Neuronal stem cell (in vitro differentiated cells): ENCODE measurements at regions not wholly inside any gene's neighbourhood (a gene's known extent, or its start where the extent isn't known, plus 50 kb on each side); places are given as distances from the start of the nearest gene placed in this dataset.

Source experiments
- DNase-seq: peaks from one replicate; pipeline ENCODE4 v3.0.0-alpha.2; 2013; ENCODE audit warnings: low spot score
- H2AFZ ChIP-seq: one replicate; pipeline ENCODE4 v1.6.1; 2013; ENCODE audit warnings: mild to moderate bottlenecking, low read length, inconsistent platforms
- H2AK5ac ChIP-seq: 2 replicates; pipeline ENCODE4 v1.6.1; 2013; ENCODE audit warnings: low read depth, mild to moderate bottlenecking, inconsistent platforms, low read length, moderate library complexity, mixed read lengths
- H2BK120ac ChIP-seq: 2 replicates; pipeline ENCODE4 v1.6.1; 2013; ENCODE audit warnings: low read depth, mild to moderate bottlenecking, inconsistent platforms, low read length, moderate library complexity, mixed read lengths
- H2BK12ac ChIP-seq: one replicate; pipeline ENCODE4 v1.6.1; 2013; ENCODE audit warnings: low read length, inconsistent platforms
- H2BK15ac ChIP-seq: 2 replicates; pipeline ENCODE4 v1.6.1; 2013; ENCODE audit warnings: mild to moderate bottlenecking, low read length, inconsistent platforms, mixed read lengths
- H2BK5ac ChIP-seq: one replicate; pipeline ENCODE4 v1.6.1; 2013; ENCODE audit warnings: inconsistent platforms, mild to moderate bottlenecking, low read length, moderate library complexity
- H3K14ac ChIP-seq: one replicate; pipeline ENCODE4 v1.6.1; 2013; ENCODE audit warnings: low read length, inconsistent platforms
- H3K18ac ChIP-seq: 2 replicates; pipeline ENCODE4 v1.6.1; 2013; ENCODE audit warnings: low read length, inconsistent platforms
- H3K23ac ChIP-seq: 2 replicates; pipeline ENCODE4 v1.6.1; 2013; ENCODE audit warnings: low read depth, mild to moderate bottlenecking, mixed read lengths, low read length, inconsistent platforms; ENCODE audit not compliant: poor library complexity
- H3K27ac ChIP-seq: replicated peaks from 3 replicates; pipeline ENCODE4 v1.5.1; 2013; ENCODE audit warnings: low read length, inconsistent platforms
- H3K27me3 ChIP-seq, 3 experiments: 2 replicates each; pipeline ENCODE4 v1.6.1; 2013; ENCODE audit warnings: low read length in 3 of 3, mild to moderate bottlenecking in 2 of 3, inconsistent platforms in 1 of 3, low read depth in 1 of 3, mixed read lengths in 1 of 3, moderate library complexity in 1 of 3; ENCODE audit not compliant: control insufficient read depth in 3 of 3, insufficient read depth in 3 of 3
- H3K36me3 ChIP-seq, 2 donors: replicated peaks in 1 of 2; 2 replicates each; pipeline ENCODE4 v1.6.1; 2013; ENCODE audit warnings: low read length in 2 of 2; ENCODE audit not compliant: control insufficient read depth in 2 of 2, insufficient read depth in 2 of 2
- H3K4ac ChIP-seq: 2 replicates; pipeline ENCODE4 v1.6.1; 2013; ENCODE audit warnings: inconsistent platforms, mild to moderate bottlenecking, low read length, moderate library complexity
- H3K4me1 ChIP-seq, 2 donors: 1 replicate in 1 of 2; 2 replicates in 1 of 2; pipeline ENCODE4 v1.6.1; 2013; ENCODE audit warnings: low read length in 2 of 2, low read depth in 1 of 2; ENCODE audit not compliant: control insufficient read depth in 2 of 2, insufficient read depth in 1 of 2
- H3K4me2 ChIP-seq: one replicate; pipeline ENCODE4 v1.6.1; 2013; ENCODE audit warnings: mild to moderate bottlenecking, low read length, inconsistent platforms; ENCODE audit not compliant: insufficient read depth, poor library complexity, severe bottlenecking
- H3K4me3 ChIP-seq, 2 donors: 2 replicates each; pipeline ENCODE4 v1.5.1; 2013; ENCODE audit warnings: low read length in 2 of 2, mild to moderate bottlenecking in 2 of 2, inconsistent platforms in 1 of 2, moderate library complexity in 1 of 2
- H3K79me1 ChIP-seq: one replicate; pipeline ENCODE4 v1.6.1; 2013; ENCODE audit warnings: low read depth, mild to moderate bottlenecking, inconsistent platforms, low read length, moderate library complexity
- H3K9ac ChIP-seq: one replicate; pipeline ENCODE4 v1.6.1; 2013; ENCODE audit warnings: mild to moderate bottlenecking, low read depth, low read length, inconsistent platforms; ENCODE audit not compliant: poor library complexity
- H3K9me3 ChIP-seq, 2 donors: replicated peaks in 1 of 2; 2 replicates each; pipeline versions ENCODE3 to v1.6.1; 2013; ENCODE audit warnings: low read length in 2 of 2, mild to moderate bottlenecking in 2 of 2, inconsistent platforms in 1 of 2, low read depth in 1 of 2, mixed read lengths in 1 of 2, moderate library complexity in 1 of 2; ENCODE audit not compliant: control insufficient read depth in 2 of 2, insufficient read depth in 1 of 2
- H4K8ac ChIP-seq: one replicate; pipeline ENCODE4 v1.6.1; 2013; ENCODE audit warnings: low read depth, mild to moderate bottlenecking, inconsistent platforms, low read length, moderate library complexity
- H4K91ac ChIP-seq: one replicate; pipeline ENCODE4 v1.6.1; 2013; ENCODE audit warnings: low read length, low read depth, mild to moderate bottlenecking, inconsistent platforms; ENCODE audit not compliant: poor library complexity
- WGBS, 2 donors: extraction: QIAGEN DNeasy Blood & Tissue Kit; methylation state at CpG; one replicate each; pipeline ENCODE4 v1.1.7; 2013; ENCODE audit warnings: missing lambda C conversion rate in 2 of 2, mixed read lengths in 1 of 2; ENCODE audit not compliant: insufficient read length in 2 of 2, insufficient replicate concordance in 1 of 2; ENCODE audit errors: extremely low coverage in 2 of 2; 5-methylcytosine and 5-hydroxymethylcytosine counted together

DNA sequence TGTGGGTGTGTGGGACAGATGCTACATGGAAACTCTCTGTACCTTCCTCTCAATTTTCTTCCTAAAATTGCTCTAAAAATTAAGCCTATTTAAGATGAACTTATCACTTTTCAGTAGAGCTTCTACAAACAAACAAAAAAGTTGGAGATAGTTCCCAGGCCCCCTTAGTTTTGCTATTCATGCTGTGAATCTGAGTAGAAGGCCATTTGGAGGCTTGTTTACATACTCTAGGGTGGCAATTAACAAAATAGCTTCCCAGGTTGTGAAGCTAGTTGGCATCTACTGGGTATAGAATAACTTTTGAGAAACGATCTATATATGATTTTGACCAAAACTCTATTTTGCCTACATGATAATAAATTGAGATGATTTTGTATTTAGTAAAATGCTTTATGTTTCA lies 541.4 kb upstream of the B3GALT2 start:
- Histone ChIP-seq H3K79me1 (no peaks in the 10 kb centered on the region), H2BK5ac (no peak overlapping the region), H3K27ac (no peak overlapping the region), H2AFZ (no peak overlapping the region), H4K8ac (no peak overlapping the region), H3K4me3 (no peak overlapping the region), H4K91ac (no peak overlapping the region), H3K23ac (no peak overlapping the region), H2BK15ac (no peak overlapping the region), H3K4me1 (no peaks in the 10 kb centered on the region), H2AK5ac (no peak overlapping the region), H3K9me3 (peaks cover 0 to 2% of the 10 kb centered on the region in 2 donors), H3K4me2 (no peak overlapping the region), H3K4ac (no peak overlapping the region), H3K14ac (no peak overlapping the region), H2BK120ac (no peak overlapping the region), H3K36me3 (no peaks in the 10 kb centered on the region), H3K9ac (no peak overlapping the region), H3K27me3 (no peaks in the 10 kb centered on the region), H3K18ac (no peak overlapping the region), H2BK12ac (no peak overlapping the region)
- WGBS, 2 donors, result no CpG with 5 or more reads among the region's 1 CpG
- no peak for DNase-seq

DNA sequence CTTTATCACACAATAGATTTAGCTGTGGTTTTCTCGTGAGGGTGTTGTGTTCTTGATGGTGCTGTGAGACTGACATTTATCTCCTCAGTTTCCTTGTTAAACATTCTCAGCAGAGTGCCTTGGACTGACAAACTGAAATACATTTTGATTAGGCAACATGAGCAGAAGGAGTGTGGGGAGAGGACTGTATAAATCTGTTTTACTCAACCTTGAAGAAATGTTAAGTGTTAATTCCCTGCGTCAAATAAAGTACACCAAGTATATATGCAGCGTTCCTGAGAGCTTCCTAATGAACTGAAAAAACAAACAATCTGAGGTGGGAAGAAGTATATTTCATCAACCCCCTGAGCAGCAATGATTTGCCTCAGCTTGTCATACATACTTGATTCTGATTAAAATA lies 540.3 kb upstream of the B3GALT2 start:
- H2AFZ ChIP-seq, result no peak overlapping the region
- no peak overlapping the region for H4K8ac ChIP-seq
- H2BK12ac ChIP-seq, result no peak overlapping the region
- H3K23ac ChIP-seq, result no peak overlapping the region
- no peak overlapping the region for H2AK5ac ChIP-seq
- H2BK120ac ChIP-seq, result no peak overlapping the region
- H3K36me3 ChIP-seq, result no peaks in the 10 kb centered on the region
- H3K18ac ChIP-seq, result no peak overlapping the region
- no peak overlapping the region for H3K9ac ChIP-seq
- no peak overlapping the region for H2BK15ac ChIP-seq
- H3K14ac ChIP-seq, result no peak overlapping the region
- H2BK5ac ChIP-seq, result no peak overlapping the region
- H3K4me1 ChIP-seq, result no peaks in the 10 kb centered on the region
- H3K27ac ChIP-seq, result no peak overlapping the region
- no peaks in the 10 kb centered on the region for H3K79me1 ChIP-seq
- no peak for DNase-seq
- WGBS, 2 donors, result no CpG with 5 or more reads among the region's 3 CpGs
- no peaks in the 10 kb centered on the region for H3K27me3 ChIP-seq
- H3K4me2 ChIP-seq, result no peak overlapping the region
- no peak overlapping the region for H3K4ac ChIP-seq
- H4K91ac ChIP-seq, result no peak overlapping the region
- no peak overlapping the region for H3K4me3 ChIP-seq
- peaks cover 0 to under 1% of the 10 kb centered on the region in 2 donors for H3K9me3 ChIP-seq

DNA sequence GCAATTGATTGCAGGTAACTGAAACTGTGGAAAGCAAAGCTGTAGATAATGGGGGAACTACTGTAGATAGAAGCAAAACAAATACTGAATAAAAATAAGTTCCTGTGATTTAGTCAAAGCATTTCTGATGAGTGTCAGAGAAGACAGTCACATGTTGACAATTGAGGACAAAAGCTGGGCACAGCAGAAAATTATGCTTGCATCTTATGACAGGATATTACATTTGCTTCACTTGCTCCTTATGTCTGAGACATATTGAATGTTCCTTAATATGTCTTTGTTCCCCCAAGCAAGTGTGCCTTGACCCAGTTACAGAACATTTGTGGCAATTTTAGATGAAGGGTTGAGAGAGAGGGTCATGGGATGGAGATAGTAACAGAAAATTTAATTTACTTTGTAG lies 526.0 kb upstream of the B3GALT2 start:
- Histone ChIP-seq H2BK120ac (no peak overlapping the region), H3K9ac (no peak overlapping the region), H3K4me1 (no peaks in the 10 kb centered on the region), H3K79me1 (no peaks in the 10 kb centered on the region), H3K14ac (no peak overlapping the region), H4K8ac (no peak overlapping the region), H3K27ac (no peak overlapping the region), H2BK15ac (no peak overlapping the region), H2AK5ac (no peak overlapping the region), H3K4me2 (no peak overlapping the region), H2BK5ac (no peak overlapping the region), H3K18ac (no peak overlapping the region), H3K4ac (no peak overlapping the region), H3K4me3 (no peak overlapping the region), H3K27me3 (no peaks in the 10 kb centered on the region), H2AFZ (no peak overlapping the region), H2BK12ac (no peak overlapping the region), H3K9me3 (peaks cover 0 to 2% of the 10 kb centered on the region in 2 donors), H4K91ac (no peak overlapping the region), H3K23ac (no peak overlapping the region), H3K36me3 (no peaks in the 10 kb centered on the region)
- DNase-seq, result no peak

DNA sequence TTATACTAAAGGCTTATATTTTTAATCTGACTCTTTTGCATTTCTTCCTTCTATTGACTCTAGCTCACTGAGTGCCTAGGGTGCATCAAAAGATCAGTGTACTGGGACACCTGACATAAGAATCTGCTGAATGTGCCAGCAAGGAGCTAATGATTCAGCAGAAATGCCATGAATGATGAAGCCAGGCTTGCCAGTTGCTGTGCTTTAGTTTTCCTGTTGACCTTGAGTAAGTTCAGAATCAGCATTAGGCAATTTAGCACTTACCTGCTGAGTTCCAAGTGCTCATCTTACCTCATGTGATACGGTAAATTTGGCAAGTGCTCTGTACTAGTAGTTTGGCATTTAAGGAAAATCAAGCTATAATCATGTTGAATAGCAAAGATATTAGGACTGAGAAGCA lies 523.2 kb upstream of the B3GALT2 start:
- DNase-seq, result no peak
- Histone ChIP-seq H2BK15ac (no peak overlapping the region), H4K91ac (no peak overlapping the region), H3K9me3 (peaks cover 0 to 4% of the 10 kb centered on the region in 2 donors), H3K4me1 (no peaks in the 10 kb centered on the region), H3K27me3 (peaks cover 0 to 2% (median 0%) of the 10 kb centered on the region in 3 experiments), H3K27ac (no peak overlapping the region), H3K9ac (no peak overlapping the region), H2BK5ac (no peak overlapping the region), H2AFZ (no peak overlapping the region), H3K79me1 (no peaks in the 10 kb centered on the region), H2AK5ac (no peak overlapping the region), H3K18ac (no peak overlapping the region), H3K23ac (no peak overlapping the region), H2BK12ac (no peak overlapping the region), H4K8ac (no peak overlapping the region), H3K14ac (no peak overlapping the region), H3K4me3 (no peak overlapping the region), H3K4ac (no peak overlapping the region), H3K36me3 (no peaks in the 10 kb centered on the region), H3K4me2 (no peak overlapping the region), H2BK120ac (no peak overlapping the region)
- WGBS, 2 donors, result no CpG with 5 or more reads among the region's 1 CpG
